ENCODE measurements at regions not wholly inside any gene's neighbourhood (a gene's known extent, or its start where the extent isn't known, plus 50 kb on each side); places are given as distances from the start of the nearest gene placed in this dataset.

GRCh38 chr13:107139006-107139405, 571.1 kb upstream of the ARGLU1 start:
- Histone ChIP-seq H3K4me1 (replicated peaks; ENCODE audit: insufficient read depth) (no peaks in the 10 kb centered on the region), H3F3A (ENCODE audit: insufficient read depth, low read depth) (no peaks in the 10 kb centered on the region), H3K9me2 (ENCODE audit: insufficient read depth) (no peaks in the 10 kb centered on the region), H4K20me1 (ENCODE audit: insufficient read depth) (no peaks in the 10 kb centered on the region), H3K36me3 (ENCODE audit: low read depth) (no peaks in the 10 kb centered on the region), H3K27me3 (ENCODE audit: insufficient read depth, low read depth) (no peaks in the 10 kb centered on the region), H2AFZ (no peak overlapping the region), H3K79me2 (ENCODE audit: low read depth) (no peaks in the 10 kb centered on the region), H3K4me2 (no peak overlapping the region), H3K27ac (no peak overlapping the region), H3K4me3 (no peak overlapping the region), H3K9me3 (ENCODE audit: insufficient read depth, low read depth) (no peaks in the 10 kb centered on the region)
- CTCF ChIA-PET: no interaction called here
- POLR2A ChIA-PET (ENCODE audit: unreplicated experiment): no interaction called here
- no peak for DNase-seq
- no peak for TF ChIP-seq CTCF (conservative IDR thresholded peaks at IDR 0.05)
- TF ChIP-seq EZH2 (IDR thresholded peaks at IDR 0.05; ENCODE audit: low read depth): no peak
- no TSS peak for BruUV-seq (replicated peaks)
- intact Hi-C loops (cut with micrococcal nuclease; ENCODE audit: unreplicated experiment): no loop called here

GRCh38 chr13:107138486-107138885, 570.5 kb upstream of the ARGLU1 start:
- POLR2A ChIA-PET (ENCODE audit: unreplicated experiment): no interaction called here

GRCh38 chr13:107133950-107134349, 566.0 kb upstream of the ARGLU1 start:
- Histone ChIP-seq H3K27ac (no peak overlapping the region), H3K79me2 (ENCODE audit: low read depth) (no peaks in the 10 kb centered on the region), H3K4me1 (replicated peaks; ENCODE audit: insufficient read depth) (no peaks in the 10 kb centered on the region), H3K4me3 (no peak overlapping the region), H3K9me3 (ENCODE audit: insufficient read depth, low read depth) (no peaks in the 10 kb centered on the region), H4K20me1 (ENCODE audit: insufficient read depth) (no peaks in the 10 kb centered on the region), H3K36me3 (ENCODE audit: low read depth) (no peaks in the 10 kb centered on the region), H3K27me3 (ENCODE audit: insufficient read depth, low read depth) (no peaks in the 10 kb centered on the region), H3K4me2 (no peak overlapping the region), H3F3A (ENCODE audit: insufficient read depth, low read depth) (no peaks in the 10 kb centered on the region), H3K9me2 (ENCODE audit: insufficient read depth) (no peaks in the 10 kb centered on the region), H2AFZ (no peak overlapping the region)
- intact Hi-C loops (cut with micrococcal nuclease; ENCODE audit: unreplicated experiment): no loop called here
- BruUV-seq (replicated peaks): no TSS peak
- TF ChIP-seq EZH2 (IDR thresholded peaks at IDR 0.05; ENCODE audit: low read depth) (no peak), CTCF (conservative IDR thresholded peaks at IDR 0.05) (no peak)
- no peak for DNase-seq
- CTCF ChIA-PET: no interaction called here
- POLR2A ChIA-PET (ENCODE audit: unreplicated experiment): no interaction called here

More at GRCh38 chr13:107138486-107138885, 570.5 kb upstream of the ARGLU1 start:
- no peak overlapping the region for H2AFZ ChIP-seq
- DNase-seq: peak in 1 of 2 experiments; percentile 3
- no peaks in the 10 kb centered on the region for H3K27me3 ChIP-seq (ENCODE audit: insufficient read depth, low read depth)
- peak; percentile 30; the same call in 1 of the 2 replicates for TF ChIP-seq CTCF (conservative IDR thresholded peaks at IDR 0.05)
- TF ChIP-seq EZH2 (IDR thresholded peaks at IDR 0.05; ENCODE audit: low read depth): no peak
- CTCF ChIA-PET: no interaction called here
- H3K9me3 ChIP-seq (ENCODE audit: insufficient read depth, low read depth): no peaks in the 10 kb centered on the region
- H3F3A ChIP-seq (ENCODE audit: insufficient read depth, low read depth): no peaks in the 10 kb centered on the region
- H3K4me2 ChIP-seq: no peak overlapping the region
- H3K4me1 ChIP-seq (replicated peaks; ENCODE audit: insufficient read depth): no peaks in the 10 kb centered on the region
- intact Hi-C loops (cut with micrococcal nuclease; ENCODE audit: unreplicated experiment): no loop called here
- BruUV-seq (replicated peaks): no TSS peak
- H3K9me2 ChIP-seq (ENCODE audit: insufficient read depth): no peaks in the 10 kb centered on the region
- no peak overlapping the region for H3K27ac ChIP-seq
- no peaks in the 10 kb centered on the region for H3K79me2 ChIP-seq (ENCODE audit: low read depth)
- no peaks in the 10 kb centered on the region for H4K20me1 ChIP-seq (ENCODE audit: insufficient read depth)
- H3K36me3 ChIP-seq (ENCODE audit: low read depth): no peaks in the 10 kb centered on the region
- H3K4me3 ChIP-seq: no peak overlapping the region
